HG02884 (cell line): ENCODE measurements at regions not wholly inside any gene's neighbourhood (a gene's known extent, or its start where the extent isn't known, plus 50 kb on each side); places are given as distances from the start of the nearest gene placed in this dataset.
A peak's percentile ranks its signal among the peaks of the same experiment; 100 is the strongest.
"Not testable (repeated sequence)": the region's sequence is repeated elsewhere in the genome, so short reads cannot be mapped to it uniquely, and the experiment has no call there.

Experiments used
- ATAC-seq: cut with Tn5 transposase; IDR thresholded peaks from one replicate; pipeline ENCODE4 v1.9.1; 2021; ENCODE audit warnings: mild to moderate bottlenecking, moderate library complexity; ENCODE audit not compliant: unreplicated experiment

DNA sequence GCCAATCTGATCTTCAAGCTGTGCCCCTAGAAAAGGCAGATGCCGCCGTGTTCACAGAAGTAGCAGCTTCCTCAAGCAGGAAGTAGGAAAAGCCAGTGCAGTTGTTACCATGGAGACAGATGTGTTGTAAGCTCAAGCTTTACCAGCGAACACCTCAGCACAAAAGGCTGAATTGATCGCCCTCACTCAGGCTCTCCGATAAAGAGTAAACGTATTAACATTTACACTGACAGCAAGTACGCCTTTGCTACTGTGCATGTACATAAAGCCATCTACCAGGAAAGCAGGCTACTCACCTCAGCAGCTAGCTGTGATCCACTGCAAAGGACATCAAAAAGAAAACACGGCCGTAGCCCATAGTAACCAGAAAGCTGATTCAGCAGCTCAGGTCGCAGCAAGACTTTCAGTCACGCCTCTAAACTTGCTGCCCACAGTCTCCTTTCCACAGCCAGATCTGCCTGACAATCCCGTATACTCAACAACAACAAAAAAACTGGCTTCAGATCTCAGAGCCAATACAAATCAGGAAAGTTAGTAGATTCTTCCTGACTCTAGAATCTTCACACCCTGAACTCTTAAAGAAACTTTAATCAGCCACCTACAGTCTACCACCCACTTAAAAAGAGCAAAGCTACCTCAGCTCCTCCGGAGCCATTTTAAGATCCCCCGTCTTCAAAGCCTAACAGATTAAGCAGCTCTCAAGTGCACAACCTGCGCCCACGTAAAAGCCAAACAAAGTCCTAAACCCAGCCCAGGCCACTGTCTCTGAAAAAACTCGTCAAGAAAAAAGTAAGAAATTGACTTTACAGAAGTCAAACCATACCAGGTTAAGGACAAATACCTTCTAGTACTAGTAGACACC, 160.0 kb downstream of the DEFB131A start:
- ATAC-seq, result not testable (repeated sequence)

DNA sequence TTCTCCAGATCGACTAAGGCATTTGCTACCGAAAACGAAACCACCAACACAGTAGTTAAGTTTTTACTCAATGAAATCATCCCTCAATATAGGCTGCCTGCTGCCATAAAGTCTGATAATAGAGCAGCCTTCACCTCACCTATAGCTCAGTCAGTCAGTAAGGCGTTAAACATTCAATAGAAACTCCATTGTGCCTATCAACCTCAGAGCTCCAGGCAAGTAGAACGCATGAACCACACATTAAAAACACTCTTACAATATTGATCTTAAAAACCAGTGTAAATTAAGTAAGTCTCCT, 160.6 kb downstream of the DEFB131A start:
- not testable (repeated sequence) for ATAC-seq

DNA sequence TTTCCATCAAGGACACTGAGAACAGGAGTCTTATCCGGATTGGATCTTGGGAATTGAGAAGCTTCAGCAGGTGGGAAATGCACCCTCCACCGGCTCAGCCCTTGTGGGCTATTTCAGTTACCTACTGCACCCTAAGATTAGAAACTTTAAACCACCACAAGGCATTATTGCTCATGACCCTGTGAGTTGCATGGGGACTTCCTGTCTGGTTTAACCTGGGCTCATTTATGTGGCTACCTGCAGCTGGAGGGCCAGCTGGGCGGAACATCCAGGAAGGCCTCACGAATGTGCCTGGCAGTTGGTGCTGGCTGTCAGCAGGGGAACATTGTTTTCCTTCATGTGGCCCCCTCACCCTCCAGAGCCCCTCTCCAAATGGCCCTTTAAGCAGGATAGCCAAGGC, 164.1 kb downstream of the DEFB131A start:
- ATAC-seq, result no peak

DNA sequence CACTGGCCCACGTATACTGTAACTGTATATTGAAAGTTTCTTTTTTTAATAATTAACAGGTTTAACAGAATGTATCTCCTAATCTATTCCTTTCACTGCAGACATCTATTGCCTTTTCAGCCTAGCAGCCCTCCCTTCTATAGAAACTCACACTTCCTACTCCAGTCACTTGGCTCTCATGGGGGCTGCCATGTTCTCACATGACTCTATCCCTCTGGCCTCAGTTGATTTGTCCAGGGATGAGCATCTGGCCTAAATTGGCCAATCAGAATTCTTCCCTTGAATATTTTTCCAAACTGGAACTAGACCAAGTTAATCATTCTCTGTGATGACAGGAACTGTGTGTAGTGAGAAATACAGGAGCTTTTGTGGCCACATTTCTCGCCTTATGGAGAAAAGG, 166.1 kb downstream of the DEFB131A start:
- not testable (repeated sequence) for ATAC-seq

DNA sequence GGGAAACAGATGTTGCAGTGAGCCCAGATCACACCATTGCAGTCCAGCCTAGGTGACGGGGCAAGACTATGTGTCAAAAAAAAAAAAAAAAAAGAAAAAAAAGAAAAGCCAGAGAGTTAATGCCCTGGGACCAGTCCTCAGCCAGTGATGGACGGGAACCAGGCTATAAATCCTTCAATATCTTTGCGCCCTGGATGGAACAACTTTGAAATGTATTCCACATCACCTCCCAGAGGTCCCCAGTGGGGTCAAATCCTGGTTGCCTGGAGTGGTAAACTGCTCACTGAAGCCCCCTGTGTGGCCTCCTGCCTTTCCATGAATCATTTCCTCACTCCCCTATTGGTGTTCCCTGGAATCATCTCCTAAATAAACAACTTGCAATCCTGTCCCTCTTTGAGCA, 166.9 kb downstream of the DEFB131A start:
- ATAC-seq, result no peak

DNA sequence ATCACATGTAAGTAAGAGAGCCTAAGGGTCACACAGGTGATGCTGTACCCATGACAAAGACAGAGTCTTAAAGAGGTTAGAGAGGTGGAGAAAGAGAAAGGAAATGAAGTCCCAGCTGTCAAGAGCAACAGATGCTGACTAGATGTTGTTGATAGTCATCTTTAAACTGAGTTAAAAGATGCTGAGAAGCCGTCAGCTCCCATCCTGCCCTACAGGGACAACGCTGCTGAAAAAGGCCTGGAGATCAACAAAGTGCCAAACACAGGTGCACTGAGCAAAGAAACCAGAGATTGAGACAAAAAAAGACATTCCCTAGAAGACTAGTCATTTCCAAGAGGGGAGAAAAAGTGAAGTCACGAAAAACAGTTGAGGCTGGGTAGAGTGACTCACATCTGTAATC, 145.0 kb upstream of the DRD5 start:
- ATAC-seq, result not testable (repeated sequence)

DNA sequence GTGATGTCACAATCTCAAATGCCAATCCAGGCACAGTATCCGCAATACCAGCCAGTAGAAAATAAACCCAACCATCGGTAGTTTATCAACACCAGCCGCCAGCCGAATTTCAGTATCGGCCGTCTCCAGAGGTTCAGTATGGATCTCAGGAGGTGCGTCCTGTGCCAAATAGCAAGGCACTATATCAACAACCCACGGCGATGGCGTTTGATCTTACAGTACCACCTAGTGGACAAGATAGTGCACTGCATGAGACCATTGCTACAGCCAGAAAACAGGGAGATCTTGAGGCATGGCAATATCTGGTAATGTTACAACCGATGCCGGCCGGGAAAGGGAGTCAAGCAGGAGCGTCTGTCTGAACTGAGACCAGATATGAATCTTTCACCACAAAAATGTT, 121.8 kb upstream of the DRD5 start:
- not testable (repeated sequence) for ATAC-seq

DNA sequence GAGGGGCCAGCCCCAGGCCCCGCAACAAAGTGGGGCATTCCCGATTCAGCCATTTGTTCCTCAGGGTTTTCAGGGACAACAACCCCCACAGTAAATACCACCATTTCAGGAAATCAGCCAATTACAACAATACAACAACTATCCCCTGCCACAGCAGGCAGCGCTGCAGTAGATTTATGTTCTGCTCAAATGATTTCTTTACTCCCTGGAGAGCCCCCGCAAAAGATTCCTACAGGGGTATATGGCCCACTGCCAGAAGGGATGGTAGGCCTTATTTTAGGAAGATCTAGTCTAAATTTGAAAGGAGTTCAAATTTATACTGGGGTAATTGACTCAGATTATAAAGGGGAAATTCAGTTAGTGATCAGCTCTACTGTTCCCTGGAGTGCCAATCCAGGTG, 120.5 kb upstream of the DRD5 start:
- not testable (repeated sequence) for ATAC-seq

DNA sequence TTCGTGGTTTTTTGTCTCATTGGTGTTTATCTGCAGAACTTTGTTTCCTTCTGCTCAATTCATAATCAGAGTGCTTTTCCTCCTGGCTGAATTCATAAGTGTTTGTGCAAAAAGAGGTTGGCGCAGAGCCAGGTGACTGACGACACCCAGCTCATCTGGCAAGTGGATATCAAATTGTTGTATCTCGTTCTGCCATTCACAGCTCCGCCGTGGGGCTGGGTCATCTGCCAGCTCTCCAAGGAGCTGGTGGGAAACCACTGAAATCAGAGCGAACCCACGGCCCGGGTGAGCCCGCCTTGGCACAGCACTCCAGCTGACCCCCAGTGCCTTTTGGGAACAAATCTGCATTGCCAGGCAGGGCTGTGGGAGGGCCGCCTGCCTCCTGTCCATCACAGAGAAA, 110.7 kb upstream of the DRD5 start:
- ATAC-seq, result not testable (repeated sequence)

DNA sequence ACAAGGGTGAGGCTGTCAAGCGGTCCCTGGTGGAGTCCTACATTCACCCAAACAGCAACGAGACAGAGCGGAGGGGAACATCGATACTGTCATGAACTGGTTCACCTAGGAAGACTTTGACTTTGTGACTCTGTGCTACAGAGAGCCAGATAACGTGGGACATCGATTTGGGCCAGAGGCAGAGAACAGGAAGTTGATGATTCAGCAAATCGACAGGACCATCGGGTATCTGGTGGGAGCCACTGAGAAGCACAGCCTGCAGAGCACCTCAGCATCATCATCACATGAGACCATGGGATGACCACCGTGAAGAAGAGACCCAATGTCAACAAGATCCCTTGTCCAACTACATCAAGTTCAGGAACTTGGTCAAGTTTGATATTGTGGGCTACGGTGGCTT, 104.1 kb upstream of the DRD5 start:
- ATAC-seq, result not testable (repeated sequence)

DNA sequence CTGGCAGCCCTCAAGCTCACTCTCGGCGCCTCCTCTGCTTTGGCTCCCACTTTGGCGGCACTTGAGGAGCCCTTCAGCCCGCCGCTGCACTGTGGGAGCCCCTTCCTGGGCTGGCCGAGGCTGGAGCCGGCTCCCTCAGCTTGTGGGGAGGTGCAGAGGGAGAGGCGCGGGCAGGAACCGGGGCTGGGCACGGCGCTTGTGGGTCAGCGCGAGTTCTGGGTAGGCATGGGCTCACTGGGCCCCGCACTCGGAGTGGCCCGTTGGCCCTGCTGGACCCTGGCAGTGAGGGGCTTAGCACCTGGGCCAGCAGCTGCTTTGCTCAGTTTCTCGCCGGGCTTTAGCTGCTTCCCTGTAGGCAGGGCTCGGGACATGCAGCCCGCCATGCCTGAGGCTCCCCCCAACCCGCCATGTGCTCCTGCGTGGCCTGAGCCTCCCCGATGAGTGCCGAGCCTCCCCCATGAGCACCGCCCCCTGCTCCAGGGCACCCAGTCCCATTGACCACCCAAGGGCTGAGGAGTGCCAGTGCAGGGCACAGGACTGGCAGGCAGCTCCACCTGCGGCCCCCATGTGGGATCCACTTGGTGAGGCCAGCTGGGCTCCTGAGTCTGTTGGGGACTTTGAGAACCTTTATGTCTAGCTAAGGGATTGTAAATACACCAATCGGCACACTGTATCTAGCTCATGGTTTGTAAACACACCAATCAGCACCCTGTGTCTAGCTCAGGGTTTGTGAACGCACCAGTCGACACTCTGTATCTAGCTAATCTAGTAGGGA, 101.5 kb upstream of the DRD5 start:
- ATAC-seq, result no peak

DNA sequence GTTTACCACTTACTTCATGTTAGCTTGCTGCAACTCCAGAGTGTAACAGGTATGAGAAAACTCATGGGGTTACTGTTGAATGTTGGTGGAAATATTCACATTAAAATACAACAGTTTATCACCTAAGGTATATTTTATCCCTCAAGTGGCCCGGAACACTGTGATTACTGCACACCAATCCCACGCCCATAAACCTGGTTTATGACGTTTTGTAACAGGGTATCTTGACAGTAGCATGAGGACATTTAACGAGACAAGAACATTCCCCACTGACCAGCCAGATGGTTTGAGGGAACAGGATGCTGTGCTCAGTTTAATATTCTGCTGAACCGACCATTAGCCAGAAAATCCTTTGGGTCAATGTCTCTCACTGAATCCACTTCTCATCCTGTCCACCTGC, 98.3 kb upstream of the DRD5 start:
- ATAC-seq, result not testable (repeated sequence)

DNA sequence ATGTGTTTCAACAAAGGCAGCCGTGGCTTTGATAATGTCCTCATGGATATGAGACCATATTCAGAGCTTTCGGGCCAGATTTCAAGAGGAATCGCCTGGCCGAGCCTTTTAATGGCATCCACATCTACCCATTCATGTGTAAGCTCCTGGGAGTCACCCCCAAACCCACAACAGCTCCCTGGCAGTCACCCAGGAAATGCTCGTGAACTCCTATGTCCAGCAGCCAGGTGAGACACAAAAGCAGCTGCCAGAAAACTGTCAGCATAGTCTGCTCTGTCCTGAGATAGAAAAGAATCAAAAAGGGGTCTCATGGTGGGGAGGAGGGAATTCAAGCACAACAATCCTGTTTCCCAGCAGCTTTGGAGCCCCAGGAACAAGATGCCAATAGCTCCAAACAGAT, 96.4 kb upstream of the DRD5 start:
- ATAC-seq, result not testable (repeated sequence)

DNA sequence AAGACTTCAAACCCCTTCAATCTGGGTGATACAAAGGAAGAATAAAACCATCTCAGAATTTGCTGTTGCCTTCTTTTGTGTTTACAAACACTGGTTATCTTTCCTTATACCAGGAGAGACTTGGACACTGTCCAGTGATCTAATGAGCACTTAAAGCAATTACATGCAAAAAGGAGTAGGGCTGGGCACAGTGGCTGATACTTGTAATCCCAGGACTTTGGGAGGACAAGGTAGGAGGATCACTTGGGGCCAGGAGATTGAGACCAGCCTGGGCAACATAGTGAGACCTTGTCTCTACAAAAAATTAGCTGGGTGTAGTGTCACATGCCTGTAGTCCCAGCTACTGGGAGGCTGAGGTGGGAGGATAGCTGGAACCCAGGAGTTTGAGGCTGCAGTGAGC, 95.7 kb upstream of the DRD5 start:
- ATAC-seq, result no peak

DNA sequence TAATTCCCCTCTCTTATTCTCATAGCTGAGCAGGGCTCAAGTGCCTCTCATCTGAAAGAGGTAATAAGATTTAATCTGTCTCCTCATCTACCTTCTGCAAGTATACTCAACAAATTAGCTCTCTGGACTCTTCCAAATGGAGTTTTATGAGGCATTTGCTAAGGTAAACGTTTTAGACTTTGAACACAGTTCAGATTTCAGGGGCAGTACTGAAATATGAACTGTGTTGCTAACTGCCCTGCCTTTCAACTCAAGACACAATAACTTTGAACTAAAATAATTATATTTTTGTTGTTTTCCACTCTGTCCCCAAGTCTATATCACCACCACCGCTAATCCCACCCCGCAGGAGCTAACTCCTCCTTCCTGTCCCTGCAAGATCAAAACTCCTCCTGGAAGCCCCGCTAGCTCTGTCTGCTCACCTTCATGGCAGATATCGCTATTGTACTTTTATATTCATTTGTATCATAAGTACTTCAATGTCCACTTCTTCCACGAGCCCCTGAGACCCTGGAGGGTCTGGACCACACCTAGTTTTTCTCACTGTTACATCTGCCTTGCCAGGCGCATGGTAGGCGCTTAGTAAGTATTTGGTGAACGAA, 90.7 kb upstream of the DRD5 start:
- not testable (repeated sequence) for ATAC-seq

DNA sequence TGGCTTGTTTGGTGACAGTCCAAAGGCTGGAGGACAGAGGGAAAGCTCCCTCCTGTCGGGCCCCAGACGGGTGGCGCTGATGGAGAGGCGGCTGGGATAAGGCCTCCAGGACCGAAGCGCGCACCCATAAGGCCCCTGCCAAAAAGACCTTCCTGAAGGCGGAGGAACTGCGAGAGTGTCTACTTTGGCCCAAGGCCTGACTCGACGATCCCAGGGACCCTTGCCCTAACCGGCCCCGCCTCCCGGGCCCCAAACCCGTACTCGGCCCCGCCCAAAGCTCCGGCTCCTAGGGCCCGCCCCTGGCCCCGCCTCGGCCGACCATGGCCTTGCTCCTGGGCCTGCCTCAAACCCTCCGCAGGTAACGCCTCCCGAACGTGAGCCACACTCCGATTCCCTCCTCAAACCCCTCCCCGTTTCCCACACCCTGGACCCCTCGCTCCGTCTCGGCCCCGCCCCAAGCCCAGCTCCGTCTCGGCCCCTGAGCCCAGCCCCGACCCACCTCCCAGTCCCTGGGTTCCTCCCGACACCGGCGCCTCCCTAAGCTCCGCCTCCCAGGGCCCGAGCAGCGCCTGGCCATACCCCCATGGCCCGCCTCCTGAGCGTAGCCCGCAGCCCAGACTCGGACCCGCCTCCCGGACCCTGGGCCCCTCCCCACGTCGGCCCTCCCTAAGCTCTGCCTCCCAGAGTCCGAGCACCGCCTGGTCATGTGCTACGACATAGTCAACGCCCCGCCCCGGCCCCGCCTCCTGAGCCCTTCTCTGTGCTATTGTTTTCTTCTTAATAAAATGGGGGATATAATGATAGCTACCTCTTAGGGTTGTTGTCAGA, 90.0 kb upstream of the DRD5 start:
- ATAC-seq, result peak; percentile 100

DNA sequence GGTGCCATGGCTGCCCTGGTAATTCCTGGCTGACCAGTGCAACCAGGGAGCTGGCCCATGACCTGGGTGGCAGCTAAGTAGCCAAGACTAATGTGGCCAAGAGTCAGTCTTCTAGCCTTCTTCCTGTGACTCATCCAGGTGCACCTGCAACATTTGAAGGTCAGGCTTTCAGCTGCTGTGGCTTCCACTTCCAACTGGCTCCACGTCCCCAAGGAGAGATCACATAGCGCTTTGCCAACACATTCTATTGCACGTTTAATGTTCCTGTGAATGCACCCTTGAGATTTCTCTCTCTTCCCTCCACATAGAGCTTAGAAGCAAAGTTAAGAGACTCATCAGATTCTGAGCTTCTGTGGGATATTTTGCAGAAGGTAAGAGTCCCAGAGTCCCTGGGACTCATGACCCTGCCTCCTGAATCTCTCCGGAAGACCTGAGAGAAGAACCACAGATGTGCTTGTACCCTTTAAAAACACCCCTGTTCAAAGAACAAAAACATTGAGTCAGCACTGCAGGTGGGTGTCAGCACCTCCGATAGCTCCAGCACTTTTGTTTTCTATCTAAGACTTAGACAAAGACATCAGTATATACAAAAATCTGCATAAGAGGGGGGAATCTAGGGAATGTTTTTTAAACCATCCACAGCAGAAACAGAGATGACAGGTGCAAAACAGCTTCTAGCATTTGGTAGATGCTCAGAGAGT, 88.5 kb upstream of the DRD5 start:
- not testable (repeated sequence) for ATAC-seq

DNA sequence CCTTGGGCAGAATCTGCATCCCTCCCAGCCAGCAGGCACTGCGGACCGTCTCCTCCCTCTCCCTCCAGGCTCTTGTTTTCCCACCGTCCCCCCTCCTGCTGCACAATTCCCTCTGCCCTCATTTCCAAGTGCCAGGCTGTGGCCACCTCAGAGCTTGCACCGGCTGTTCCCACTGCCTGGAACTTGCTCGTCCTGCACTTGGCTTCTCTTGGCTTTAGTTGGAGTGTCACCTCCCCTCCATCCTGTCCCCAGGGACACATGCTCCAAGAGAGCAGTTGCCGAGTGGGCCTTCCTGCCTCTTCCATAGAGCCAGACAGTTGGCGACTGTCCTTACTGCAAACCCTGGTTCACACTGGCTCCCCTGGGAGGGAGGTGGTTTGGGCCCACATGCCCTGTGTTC, 87.0 kb upstream of the DRD5 start:
- not testable (repeated sequence) for ATAC-seq

DNA sequence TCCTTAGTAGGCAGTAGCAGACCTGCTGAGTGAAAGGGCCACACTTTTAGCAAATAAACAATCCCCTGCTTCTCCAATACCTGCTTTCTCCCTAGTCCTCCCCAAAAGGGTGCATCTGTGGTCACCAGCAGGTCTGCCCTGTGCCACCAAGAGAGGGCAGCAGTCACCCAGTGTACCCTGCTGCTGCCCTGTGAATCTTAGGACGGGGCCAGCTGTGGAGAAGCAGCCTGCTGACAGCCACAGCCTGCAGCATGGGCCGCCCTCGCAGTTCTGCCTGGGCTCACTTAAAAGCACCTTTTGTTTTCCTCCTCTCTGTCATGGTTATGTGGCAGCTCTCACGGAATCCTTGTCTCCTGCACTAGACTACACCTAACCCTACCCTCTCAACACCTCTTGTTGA, 85.4 kb upstream of the DRD5 start:
- ATAC-seq, result not testable (repeated sequence)

DNA sequence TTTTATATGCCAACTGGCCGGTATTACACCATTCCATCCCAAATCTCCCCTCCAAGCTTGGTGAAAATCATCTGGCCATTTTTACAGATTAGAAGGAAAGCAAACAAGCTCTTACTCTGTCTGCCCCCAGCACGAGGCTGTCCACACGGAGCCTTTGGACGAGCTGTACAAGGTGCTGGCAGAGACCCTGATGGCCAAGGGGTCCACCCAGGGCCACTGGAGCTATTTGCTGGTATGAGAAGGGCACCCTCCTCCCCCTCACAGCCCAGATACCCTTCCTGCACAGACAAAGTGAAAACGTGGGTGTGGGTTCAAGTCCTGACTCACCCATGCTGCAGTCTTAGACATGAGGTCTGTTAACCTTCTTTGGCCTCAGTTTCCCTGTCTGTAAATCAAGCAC, 84.9 kb upstream of the DRD5 start:
- not testable (repeated sequence) for ATAC-seq
